CD4-positive, alpha-beta T cell treated with Interleukin-17A for 1 hour (primary cell): ENCODE measurements at regions not wholly inside any gene's neighbourhood (a gene's known extent, or its start where the extent isn't known, plus 50 kb on each side); places are given as distances from the start of the nearest gene placed in this dataset.

Source experiments
- DNase-seq: peaks from one replicate; pipeline ENCODE4 v3.0.0-alpha.2; 2020

DNA sequence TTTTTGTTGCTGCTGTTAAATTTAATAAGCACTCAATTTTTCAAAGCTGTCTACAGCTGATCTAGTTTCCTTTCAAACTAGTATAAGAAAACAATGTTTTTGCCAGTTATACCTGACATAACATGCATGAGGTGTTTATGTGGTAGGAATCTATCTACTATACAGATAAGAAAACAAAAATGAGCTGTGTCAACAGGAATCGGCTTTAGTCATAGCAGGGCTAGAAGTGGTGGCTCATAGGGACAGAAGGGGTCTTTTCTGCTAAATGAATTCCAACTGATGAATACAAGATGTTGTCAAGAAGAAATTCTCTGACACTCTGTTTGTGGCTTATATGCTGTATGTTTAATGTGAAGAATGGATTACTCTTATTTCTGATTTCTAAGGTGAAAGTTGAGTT lies 55.7 kb upstream of the CLNK start:
- no peak for DNase-seq

GRCh38 chr4:10738826-10739489 lies 54.4 kb upstream of the CLNK start:
- no peak for DNase-seq

- DNase-seq = no peak
Observed at GRCh38 chr4:10737337-10737736, 52.8 kb upstream of the CLNK start.

DNA sequence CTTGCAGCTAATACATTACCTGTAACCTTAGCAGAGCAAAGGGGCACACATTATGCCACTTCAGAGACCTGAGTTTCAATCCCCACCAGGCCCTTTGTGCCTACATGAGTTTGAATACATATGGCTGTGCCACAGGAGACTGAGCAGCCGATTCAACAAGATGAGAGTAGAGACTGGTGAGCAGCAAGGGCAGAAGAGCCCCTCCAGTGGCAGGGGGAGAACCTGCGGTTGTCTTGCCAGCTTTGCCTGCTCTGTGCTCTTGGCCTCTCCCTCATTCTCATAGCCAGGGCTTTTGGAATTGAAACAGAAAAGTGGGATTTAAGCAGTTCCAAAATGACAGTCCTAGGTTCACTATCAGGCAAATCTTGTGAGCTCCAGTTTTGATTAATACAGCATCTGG lies 52.3 kb upstream of the CLNK start:
- DNase-seq = no peak

DNA sequence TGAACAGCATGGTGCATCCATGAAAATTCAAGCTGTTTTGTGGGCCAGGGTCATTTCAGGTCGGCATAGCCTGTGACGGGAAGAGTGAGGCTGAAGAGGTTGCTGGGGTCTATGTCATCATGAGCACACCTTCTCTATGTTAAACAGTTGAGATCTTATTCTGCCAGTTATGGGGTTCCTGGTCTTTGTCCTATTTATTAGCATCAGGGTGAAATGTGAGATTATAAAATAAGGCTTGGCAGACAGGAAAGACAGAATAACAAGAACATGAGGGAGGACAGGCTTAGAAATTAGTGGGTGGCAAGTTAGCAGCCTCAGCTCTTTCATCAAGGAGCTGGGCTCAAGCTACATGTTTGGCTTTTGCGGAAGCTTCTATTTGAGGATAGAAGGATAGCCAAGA lies 51.7 kb upstream of the CLNK start:
- no peak for DNase-seq

- no peak for DNase-seq
Observed at GRCh38 chr4:10734697-10735096, 50.1 kb upstream of the CLNK start.
